Mesothelial cell of epicardium (in vitro differentiated cells): ENCODE measurements at regions not wholly inside any gene's neighbourhood (a gene's known extent, or its start where the extent isn't known, plus 50 kb on each side); places are given as distances from the start of the nearest gene placed in this dataset.
"Not testable (repeated sequence)": the region's sequence is repeated elsewhere in the genome, so short reads cannot be mapped to it uniquely, and the experiment has no call there.

Experiments
- DNase-seq, 2 experiments: peaks; one replicate each; pipeline ENCODE4 v3.0.0; 2021; ENCODE audit warnings: low spot score in 2 of 2; ENCODE audit not compliant: unreplicated experiment in 2 of 2
- H3K27ac Mint-ChIP-seq: 2 replicates; pipeline ENCODE4 v1.8.0; 2021; ENCODE audit warnings: mixed read lengths
- H3K27me3 Mint-ChIP-seq: 2 replicates; pipeline ENCODE4 v1.8.0; 2021; ENCODE audit warnings: low read depth, mixed read lengths
- H3K36me3 Mint-ChIP-seq: 2 replicates; pipeline ENCODE4 v1.8.0; 2021; ENCODE audit warnings: mixed read lengths
- H3K4me1 Mint-ChIP-seq: 2 replicates; pipeline ENCODE4 v1.8.0; 2021; ENCODE audit warnings: mixed read lengths
- H3K4me3 Mint-ChIP-seq: 2 replicates; pipeline ENCODE4 v1.8.0; 2021; ENCODE audit warnings: mild to moderate bottlenecking, moderate library complexity, mixed read lengths
- H3K9me3 Mint-ChIP-seq: 2 replicates; pipeline ENCODE4 v1.8.0; 2021; ENCODE audit warnings: mixed read lengths
- TF ChIP-seq, protein P1 (sequence below): fragments of 200-600 bp; sonication (generic); IDR thresholded peaks from one replicate; pipeline ENCODE4 v1.5.0; 2021; ENCODE audit warnings: antibody characterized with exemption; ENCODE audit not compliant: unreplicated experiment

GRCh38 chr6:139881236-139881635 lies 506.8 kb upstream of the CITED2 start:
- no peak for DNase-seq
- peaks cover 36% of the 10 kb centered on the region for H3K4me1 Mint-ChIP-seq
- H3K36me3 Mint-ChIP-seq, result no peaks in the 10 kb centered on the region
- no peaks in the 10 kb centered on the region for H3K9me3 Mint-ChIP-seq
- peak overlapping the region; percentile 40 for H3K27ac Mint-ChIP-seq
- H3K27me3 Mint-ChIP-seq, result no peaks in the 10 kb centered on the region
- TF ChIP-seq, protein P1, sequence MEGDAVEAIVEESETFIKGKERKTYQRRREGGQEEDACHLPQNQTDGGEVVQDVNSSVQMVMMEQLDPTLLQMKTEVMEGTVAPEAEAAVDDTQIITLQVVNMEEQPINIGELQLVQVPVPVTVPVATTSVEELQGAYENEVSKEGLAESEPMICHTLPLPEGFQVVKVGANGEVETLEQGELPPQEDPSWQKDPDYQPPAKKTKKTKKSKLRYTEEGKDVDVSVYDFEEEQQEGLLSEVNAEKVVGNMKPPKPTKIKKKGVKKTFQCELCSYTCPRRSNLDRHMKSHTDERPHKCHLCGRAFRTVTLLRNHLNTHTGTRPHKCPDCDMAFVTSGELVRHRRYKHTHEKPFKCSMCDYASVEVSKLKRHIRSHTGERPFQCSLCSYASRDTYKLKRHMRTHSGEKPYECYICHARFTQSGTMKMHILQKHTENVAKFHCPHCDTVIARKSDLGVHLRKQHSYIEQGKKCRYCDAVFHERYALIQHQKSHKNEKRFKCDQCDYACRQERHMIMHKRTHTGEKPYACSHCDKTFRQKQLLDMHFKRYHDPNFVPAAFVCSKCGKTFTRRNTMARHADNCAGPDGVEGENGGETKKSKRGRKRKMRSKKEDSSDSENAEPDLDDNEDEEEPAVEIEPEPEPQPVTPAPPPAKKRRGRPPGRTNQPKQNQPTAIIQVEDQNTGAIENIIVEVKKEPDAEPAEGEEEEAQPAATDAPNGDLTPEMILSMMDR, result no peak
- H3K4me3 Mint-ChIP-seq, result no peak overlapping the region

DNA sequence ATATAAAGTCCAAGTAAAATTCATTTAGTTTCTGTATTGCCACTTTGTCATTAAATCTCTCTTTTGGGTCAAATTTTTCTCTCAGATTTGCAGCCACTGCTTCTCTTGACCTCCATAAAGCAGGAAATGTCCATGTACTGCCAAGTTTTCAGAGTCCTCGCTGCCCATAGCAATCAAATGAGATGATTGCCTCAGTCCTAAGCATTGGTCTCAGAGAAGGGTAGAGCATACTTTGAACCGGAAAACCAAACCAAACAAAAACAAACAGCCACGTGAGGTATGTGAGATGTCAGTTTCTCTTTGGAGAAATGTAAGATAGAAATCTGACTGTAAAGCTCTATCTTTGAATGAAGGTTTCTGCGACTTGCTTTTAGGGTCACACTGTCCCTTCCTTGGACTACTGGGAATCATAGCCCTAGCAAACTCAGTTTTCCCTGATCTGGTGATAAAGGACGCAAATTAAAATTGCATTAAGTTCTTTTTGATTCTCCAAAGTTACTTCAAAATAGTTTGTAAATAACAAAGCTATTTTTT lies 505.4 kb upstream of the CITED2 start:
- no peak overlapping the region for H3K4me3 Mint-ChIP-seq
- TF ChIP-seq, protein P1, result no peak
- H3K27me3 Mint-ChIP-seq, result no peaks in the 10 kb centered on the region
- no peak for DNase-seq
- no peak overlapping the region for H3K27ac Mint-ChIP-seq
- no peaks in the 10 kb centered on the region for H3K36me3 Mint-ChIP-seq
- H3K9me3 Mint-ChIP-seq, result no peaks in the 10 kb centered on the region
- H3K4me1 Mint-ChIP-seq, result peaks cover 34% of the 10 kb centered on the region

DNA sequence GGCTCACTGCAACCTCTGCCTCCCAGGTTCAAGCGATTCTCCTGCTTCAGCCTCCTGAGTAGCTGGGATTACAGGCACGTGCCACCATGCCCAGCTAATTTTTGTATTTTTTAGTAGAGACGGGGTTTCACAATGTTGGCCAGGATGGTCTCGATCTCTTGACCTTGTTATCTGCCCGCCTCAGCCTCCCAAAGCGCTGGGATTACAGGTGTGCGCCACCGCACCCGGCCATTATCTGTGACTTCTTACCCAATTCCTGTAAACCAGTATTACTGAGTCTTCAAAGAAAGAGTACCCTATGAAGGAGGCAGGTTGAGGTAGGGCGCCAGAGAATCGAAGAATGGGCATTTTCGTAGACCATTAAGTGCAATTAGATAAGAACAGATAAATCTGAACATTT lies 504.8 kb upstream of the CITED2 start:
- not testable (repeated sequence) for H3K36me3 Mint-ChIP-seq, H3K9me3 Mint-ChIP-seq, H3K4me3 Mint-ChIP-seq, H3K27ac Mint-ChIP-seq, DNase-seq, H3K27me3 Mint-ChIP-seq
- peaks cover 30% of the 10 kb centered on the region for H3K4me1 Mint-ChIP-seq

GRCh38 chr6:139877828-139878405 lies 503.5 kb upstream of the CITED2 start:
- H3K9me3 Mint-ChIP-seq, result no peaks in the 10 kb centered on the region
- H3K27ac Mint-ChIP-seq, result no peak overlapping the region
- TF ChIP-seq, protein P1, result no peak
- H3K4me1 Mint-ChIP-seq, result peaks cover 19% of the 10 kb centered on the region
- no peak for DNase-seq
- no peaks in the 10 kb centered on the region for H3K27me3 Mint-ChIP-seq
- H3K36me3 Mint-ChIP-seq, result no peaks in the 10 kb centered on the region
- H3K4me3 Mint-ChIP-seq, result no peak overlapping the region

GRCh38 chr6:139872665-139873064 lies 498.2 kb upstream of the CITED2 start:
- TF ChIP-seq, protein P1, result no peak
- H3K4me3 Mint-ChIP-seq, result no peak overlapping the region
- no peak overlapping the region for H3K27ac Mint-ChIP-seq

GRCh38 chr6:139871803-139872510 lies 497.5 kb upstream of the CITED2 start:
- H3K9me3 Mint-ChIP-seq, result no peaks in the 10 kb centered on the region
- H3K27ac Mint-ChIP-seq, result no peak overlapping the region
- H3K4me3 Mint-ChIP-seq, result no peak overlapping the region
- H3K27me3 Mint-ChIP-seq, result no peaks in the 10 kb centered on the region
- H3K36me3 Mint-ChIP-seq, result no peaks in the 10 kb centered on the region
- no peak for DNase-seq
- TF ChIP-seq, protein P1, result no peak
- peaks cover 27% of the 10 kb centered on the region for H3K4me1 Mint-ChIP-seq

More at GRCh38 chr6:139872665-139873064, 498.2 kb upstream of the CITED2 start:
- peaks cover 27% of the 10 kb centered on the region for H3K4me1 Mint-ChIP-seq
- DNase-seq, result no peak
- H3K36me3 Mint-ChIP-seq, result no peaks in the 10 kb centered on the region
- no peaks in the 10 kb centered on the region for H3K9me3 Mint-ChIP-seq
- no peaks in the 10 kb centered on the region for H3K27me3 Mint-ChIP-seq
